ENCODE measurements at regions not wholly inside any gene's neighbourhood (a gene's known extent, or its start where the extent isn't known, plus 50 kb on each side); places are given as distances from the start of the nearest gene placed in this dataset.

DNA sequence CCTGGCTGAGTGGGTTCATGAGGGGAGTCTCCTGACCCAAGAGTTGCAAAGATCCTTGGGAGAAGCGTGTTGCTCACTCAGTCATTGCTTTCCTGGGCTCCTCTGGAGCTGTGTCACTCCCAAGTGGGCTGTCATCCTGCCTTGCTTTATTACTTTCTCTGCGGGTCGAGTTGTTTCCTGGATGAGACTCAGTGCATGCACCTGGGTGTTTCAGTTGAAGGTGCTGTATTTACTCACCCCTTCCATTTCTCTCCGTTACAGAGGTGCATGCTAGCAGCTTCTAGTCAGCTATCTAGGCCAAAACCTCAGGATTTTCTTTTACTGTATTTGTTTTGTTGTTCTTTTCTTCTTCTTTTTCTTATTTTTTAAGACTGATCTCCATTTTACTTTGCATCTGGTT lies 785.5 kb upstream of the EDIL3 start:
- TF ChIP-seq, protein P1, sequence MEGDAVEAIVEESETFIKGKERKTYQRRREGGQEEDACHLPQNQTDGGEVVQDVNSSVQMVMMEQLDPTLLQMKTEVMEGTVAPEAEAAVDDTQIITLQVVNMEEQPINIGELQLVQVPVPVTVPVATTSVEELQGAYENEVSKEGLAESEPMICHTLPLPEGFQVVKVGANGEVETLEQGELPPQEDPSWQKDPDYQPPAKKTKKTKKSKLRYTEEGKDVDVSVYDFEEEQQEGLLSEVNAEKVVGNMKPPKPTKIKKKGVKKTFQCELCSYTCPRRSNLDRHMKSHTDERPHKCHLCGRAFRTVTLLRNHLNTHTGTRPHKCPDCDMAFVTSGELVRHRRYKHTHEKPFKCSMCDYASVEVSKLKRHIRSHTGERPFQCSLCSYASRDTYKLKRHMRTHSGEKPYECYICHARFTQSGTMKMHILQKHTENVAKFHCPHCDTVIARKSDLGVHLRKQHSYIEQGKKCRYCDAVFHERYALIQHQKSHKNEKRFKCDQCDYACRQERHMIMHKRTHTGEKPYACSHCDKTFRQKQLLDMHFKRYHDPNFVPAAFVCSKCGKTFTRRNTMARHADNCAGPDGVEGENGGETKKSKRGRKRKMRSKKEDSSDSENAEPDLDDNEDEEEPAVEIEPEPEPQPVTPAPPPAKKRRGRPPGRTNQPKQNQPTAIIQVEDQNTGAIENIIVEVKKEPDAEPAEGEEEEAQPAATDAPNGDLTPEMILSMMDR (IDR thresholded peaks at IDR 0.05), result no peak
- DNase-seq (ENCODE audit: low spot score in 2 of 2), result no peak
- intact Hi-C loops (cut with DNase I), result no loop called here
- no peaks in the 10 kb centered on the region for H3K36me3 ChIP-seq
- H3K9me3 ChIP-seq, result no peaks in the 10 kb centered on the region
- no peak overlapping the region for H3K4me3 ChIP-seq
- no peaks in the 10 kb centered on the region for H3K4me1 ChIP-seq
- no peak overlapping the region for H3K27ac ChIP-seq
- H3K27me3 ChIP-seq, result no peaks in the 10 kb centered on the region

DNA sequence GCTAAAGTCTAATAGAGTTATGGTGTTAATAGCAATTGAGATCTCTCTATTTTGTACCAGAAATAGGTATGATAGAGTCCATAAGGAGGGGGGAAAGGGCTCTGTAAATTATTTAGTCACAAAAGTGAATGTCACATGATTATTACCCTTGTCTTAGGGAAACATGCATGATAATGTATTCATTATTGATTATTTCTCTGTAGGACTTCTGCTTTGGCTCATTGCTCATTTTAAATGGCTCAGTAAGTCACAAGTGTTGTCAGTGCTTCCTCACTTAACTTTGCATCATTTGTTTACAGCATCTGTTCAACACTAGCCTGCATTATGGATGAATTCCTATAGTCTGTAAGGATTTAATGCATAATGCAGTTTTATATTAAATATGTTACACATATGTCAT lies 788.8 kb upstream of the EDIL3 start:
- Histone ChIP-seq H3K4me3 (no peak overlapping the region), H3K9me3 (no peaks in the 10 kb centered on the region), H3K27ac (no peak overlapping the region), H3K27me3 (no peaks in the 10 kb centered on the region), H3K36me3 (no peaks in the 10 kb centered on the region), H3K4me1 (no peaks in the 10 kb centered on the region)
- intact Hi-C loops (cut with DNase I), result no loop called here
- DNase-seq (ENCODE audit: low spot score in 2 of 2), result no peak
- TF ChIP-seq, protein P1 (IDR thresholded peaks at IDR 0.05), result no peak

DNA sequence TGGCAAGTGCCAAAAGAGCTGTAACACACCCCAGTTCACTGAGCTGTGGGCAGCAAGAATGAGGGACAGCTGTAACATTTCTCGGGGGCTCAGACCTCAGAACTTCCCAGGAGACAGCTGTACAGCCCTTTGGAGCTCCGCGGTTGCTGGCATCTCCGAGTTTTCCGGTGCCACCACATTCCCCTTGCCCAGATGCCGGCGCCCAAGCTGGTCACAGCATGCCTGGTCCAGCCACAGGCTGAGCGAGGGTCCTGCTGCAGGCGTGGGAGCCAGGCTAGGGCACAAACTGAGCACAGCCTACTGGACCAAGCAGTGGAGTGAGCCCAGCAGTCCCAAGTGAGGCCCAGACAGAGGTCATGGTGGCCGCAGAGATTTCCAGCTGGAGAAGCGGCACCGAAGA lies 797.7 kb upstream of the EDIL3 start:
- no peaks in the 10 kb centered on the region for H3K9me3 ChIP-seq
- intact Hi-C loops (cut with DNase I), result no loop called here
- no peaks in the 10 kb centered on the region for H3K27me3 ChIP-seq
- TF ChIP-seq, protein P1 (IDR thresholded peaks at IDR 0.05), result no peak
- no peaks in the 10 kb centered on the region for H3K36me3 ChIP-seq
- no peak overlapping the region for H3K4me3 ChIP-seq
- H3K27ac ChIP-seq, result no peak overlapping the region
- no peak for DNase-seq (ENCODE audit: low spot score in 2 of 2)
- no peaks in the 10 kb centered on the region for H3K4me1 ChIP-seq

DNA sequence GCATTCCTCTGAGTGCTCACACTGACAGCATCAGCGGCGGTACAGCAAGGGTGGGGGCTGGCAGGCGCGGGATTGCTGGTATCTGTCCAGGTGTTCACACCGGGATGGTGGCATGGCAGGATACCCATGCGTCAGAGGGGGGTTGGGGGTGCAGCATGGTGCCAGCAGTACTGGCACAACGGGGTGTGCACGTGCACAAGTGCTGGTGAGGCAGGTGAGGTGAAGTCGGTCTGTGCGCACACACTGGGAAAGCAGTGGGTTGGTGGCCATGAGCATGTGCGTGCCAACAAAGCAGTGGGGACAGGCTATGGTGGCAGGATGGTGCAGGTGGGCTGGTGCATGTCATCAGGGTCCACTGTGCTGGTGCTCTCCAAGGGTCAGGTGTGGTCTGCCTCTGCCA lies 819.6 kb upstream of the EDIL3 start:
- H3K27ac ChIP-seq, result no peak overlapping the region
- no peaks in the 10 kb centered on the region for H3K4me1 ChIP-seq
- TF ChIP-seq, protein P1 (IDR thresholded peaks at IDR 0.05), result no peak
- H3K4me3 ChIP-seq, result no peak overlapping the region
- DNase-seq (ENCODE audit: low spot score in 2 of 2), result no peak
- H3K36me3 ChIP-seq, result no peaks in the 10 kb centered on the region
- intact Hi-C loops (cut with DNase I), result no loop called here
- H3K9me3 ChIP-seq, result no peaks in the 10 kb centered on the region
- H3K27me3 ChIP-seq, result no peaks in the 10 kb centered on the region

DNA sequence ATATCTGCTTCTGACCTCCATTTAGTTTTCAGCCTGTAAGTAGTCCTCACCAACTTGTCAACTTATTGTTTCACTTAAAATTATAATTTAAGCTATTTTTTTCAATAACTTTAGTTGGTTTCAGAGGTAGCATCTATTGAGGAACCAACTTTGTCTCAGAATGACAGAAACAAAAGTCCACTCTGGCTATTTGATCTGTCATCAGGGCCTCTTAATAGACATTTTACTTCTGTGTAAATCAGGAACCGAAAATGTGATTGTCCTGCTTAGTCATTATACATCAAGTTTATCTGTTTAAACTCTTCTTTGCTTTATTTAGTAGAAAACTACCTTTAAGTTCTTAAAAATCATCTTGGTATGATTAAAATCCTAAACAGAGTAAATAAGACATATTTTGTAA lies 820.8 kb upstream of the EDIL3 start:
- H3K36me3 ChIP-seq, result no peaks in the 10 kb centered on the region
- DNase-seq (ENCODE audit: low spot score in 2 of 2), result no peak
- no peak overlapping the region for H3K27ac ChIP-seq
- intact Hi-C loops (cut with DNase I), result no loop called here
- H3K9me3 ChIP-seq, result no peaks in the 10 kb centered on the region
- TF ChIP-seq, protein P1 (IDR thresholded peaks at IDR 0.05), result no peak
- H3K4me3 ChIP-seq, result no peak overlapping the region
- no peaks in the 10 kb centered on the region for H3K27me3 ChIP-seq
- H3K4me1 ChIP-seq, result no peaks in the 10 kb centered on the region

DNA sequence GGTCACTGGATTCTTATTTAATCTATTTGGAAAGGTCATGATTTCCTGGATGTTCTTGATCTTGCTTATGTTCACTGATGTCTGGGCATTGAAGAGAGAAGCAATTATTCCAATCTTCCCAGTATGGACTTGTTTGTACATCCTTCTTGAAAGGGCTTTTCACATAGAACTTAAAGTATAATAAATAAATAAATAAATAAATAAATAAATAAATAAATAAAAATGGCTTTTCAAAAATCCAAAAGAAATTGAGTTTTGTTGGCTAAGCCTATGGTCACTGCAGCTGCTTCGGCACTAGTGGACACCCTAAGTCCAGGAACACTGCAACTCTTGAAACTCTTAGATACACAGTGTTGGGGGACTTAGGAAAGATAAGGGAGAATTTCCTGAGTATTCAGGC lies 840.7 kb upstream of the EDIL3 start:
- H3K4me3 ChIP-seq, result no peak overlapping the region
- intact Hi-C loops (cut with DNase I), result no loop called here
- no peak for DNase-seq (ENCODE audit: low spot score in 2 of 2)
- no peaks in the 10 kb centered on the region for H3K9me3 ChIP-seq
- no peaks in the 10 kb centered on the region for H3K36me3 ChIP-seq
- no peak overlapping the region for H3K27ac ChIP-seq
- no peaks in the 10 kb centered on the region for H3K4me1 ChIP-seq
- H3K27me3 ChIP-seq, result no peaks in the 10 kb centered on the region
- TF ChIP-seq, protein P1 (IDR thresholded peaks at IDR 0.05), result no peak

Data from ascending aorta (tissue), 2 donors.